Pancreas (tissue), 10 donors: ENCODE measurements at regions not wholly inside any gene's neighbourhood (a gene's known extent, or its start where the extent isn't known, plus 50 kb on each side); places are given as distances from the start of the nearest gene placed in this dataset.

Experiments used
- ATAC-seq, 4 donors: fragments of 200-7000 bp; cut with Tn5 transposase; one replicate each; pipeline versions ENCODE4 v1.8.0 to v1.9.1; 2020; ENCODE audit warnings: mild to moderate bottlenecking in 4 of 4, moderate library complexity in 4 of 4
- DNase-seq, 6 donors: peaks; one replicate each; pipeline ENCODE4 v3.0.0-alpha.2; 2020
- FAIRE-seq: peaks from 2 replicates; lab custom pipeline; 2012; peaks lifted over from hg19 to GRCh38; lab: Jason Lieb, UNC
- H3K27ac ChIP-seq, 4 donors: fragments of 200-600 bp; sonication (generic); 1 replicate in 3 of 4; 2 replicates in 1 of 4; pipeline versions ENCODE4 v1.5.0 to v1.8.0; 2020
- H3K27me3 ChIP-seq, 4 donors: fragments of 200-600 bp; one replicate each; pipeline ENCODE4 v1.8.0; 2021
- H3K36me3 ChIP-seq, 3 donors: fragments of 200-600 bp; sonication (generic) in 1 of 3; one replicate each; pipeline versions ENCODE4 v1.5.0 to v1.8.0; 2020 to 2021
- H3K4me1 ChIP-seq, 3 donors: fragments of 200-600 bp; one replicate each; pipeline ENCODE4 v1.8.0; 2021
- H3K4me3 ChIP-seq, 4 donors: fragments of 200-600 bp; sonication (generic) in 2 of 4; one replicate each; pipeline versions ENCODE4 v1.5.0 to v1.8.0; 2020 to 2021
- H3K9me3 ChIP-seq, 4 donors: fragments of 200-600 bp; one replicate each; pipeline ENCODE4 v1.8.0; 2021
- CTCF ChIP-seq, 4 donors: fragments of 200-600 bp; sonication (generic) in 3 of 4; IDR thresholded peaks; one replicate each; pipeline versions ENCODE4 v1.5.0 to v1.8.0; 2021; ENCODE audit warnings: antibody characterized with exemption in 4 of 4
- WGBS, 2 donors: extraction: QIAGEN DNeasy Blood & Tissue Kit; methylation state at CpG; one replicate each; pipeline ENCODE4 v1.1.7; 2013; 5-methylcytosine and 5-hydroxymethylcytosine counted together
- intact Hi-C, 3 donors: fragments of 100-400 bp; cut with DNase I; formaldehyde crosslinking; loops; one replicate each; pipeline versions ENCODE4 v1.11.1 to v1.14.2; 2022
- donor health status: healthy with polysubstance abuse.
- donor health status: DM: no; HTN: no; CAD: no; lungs with moderate emphysema.
- donor health status: DM: no; HTN: no; CAD: no.
- donor health status: control.
- donor health status: control.
- donor health status: Bipolar disorder and iron deficiency.
- donor health status: DM: yes; HTN: yes; CAD: no.
- donor health status: DM: no; HTN: no; CAD: no.
- donor health status: DM: no; HTN: no; CAD: no.
- donor health status: DM: yes; HTN: yes; CAD: no.

GRCh38 chr13:95496485-95496884, 56.0 kb upstream of the CLDN10 start:
- Histone ChIP-seq H3K36me3 (no peaks in the 10 kb centered on the region), H3K9me3 (no peaks in the 10 kb centered on the region), H3K4me3 (no peak overlapping the region), H3K27ac (no peak overlapping the region), H3K4me1 (peaks cover 7 to 16% (median 15%) of the 10 kb centered on the region in 3 donors), H3K27me3 (no peaks in the 10 kb centered on the region)
- no peak for FAIRE-seq
- 85 to 97% methylated on average over 4 of the region's 4 CpGs for WGBS, 2 donors
- DNase-seq, result no peak
- no peak for TF ChIP-seq CTCF (IDR thresholded peaks at IDR 0.05)
- no peak for ATAC-seq
- intact Hi-C loops, result no loop called here

- intact Hi-C loops, result no loop called here
- ATAC-seq (peak; percentile 74 to 93 (median 84)), DNase-seq (peak in 5 of 6 donors; percentile 42 to 71 (median 53)), FAIRE-seq (no peak)
- TF ChIP-seq CTCF (IDR thresholded peaks at IDR 0.05), result no peak
- Histone ChIP-seq H3K27me3 (no peaks in the 10 kb centered on the region), H3K36me3 (no peaks in the 10 kb centered on the region), H3K27ac (peak overlapping the region in 3 of 4 donors; percentile 6 to 46 (median 38)), H3K4me1 (peaks cover 7 to 16% (median 15%) of the 10 kb centered on the region in 3 donors), H3K4me3 (no peak overlapping the region), H3K9me3 (no peaks in the 10 kb centered on the region)
- 7 to 15% methylated on average over 3 of the region's 3 CpGs for WGBS, 2 donors
Measured at GRCh38 chr13:95497381-95497807, 55.1 kb upstream of the CLDN10 start.

- no peak for ATAC-seq
- WGBS, 2 donors, result 92 to 95% methylated on average over 8 of the region's 8 CpGs
- Histone ChIP-seq H3K27ac (no peak overlapping the region), H3K27me3 (no peaks in the 10 kb centered on the region), H3K4me1 (peaks cover 7 to 16% (median 15%) of the 10 kb centered on the region in 3 donors), H3K36me3 (no peaks in the 10 kb centered on the region), H3K9me3 (no peaks in the 10 kb centered on the region), H3K4me3 (no peak overlapping the region)
- intact Hi-C loops, result no loop called here
- TF ChIP-seq CTCF (IDR thresholded peaks at IDR 0.05), result no peak
- DNase-seq, result no peak
- no peak for FAIRE-seq
Measured at GRCh38 chr13:95498886-95499285, 53.6 kb upstream of the CLDN10 start.

- no peak for DNase-seq
- WGBS, 2 donors, result 88 to 93% methylated on average over 6 of the region's 6 CpGs
- Histone ChIP-seq H3K9me3 (no peaks in the 10 kb centered on the region), H3K27me3 (no peaks in the 10 kb centered on the region), H3K36me3 (no peaks in the 10 kb centered on the region), H3K27ac (no peak overlapping the region), H3K4me1 (peaks cover 7 to 15% (median 7%) of the 10 kb centered on the region in 3 donors), H3K4me3 (no peak overlapping the region)
- no peak for FAIRE-seq
- ATAC-seq, result no peak
- TF ChIP-seq CTCF (IDR thresholded peaks at IDR 0.05), result no peak
- intact Hi-C loops, result loop anchor here in 1 of 3 donors (10.0 kb wide), 1 partner anchor 345 kb away; no protein-coding TSS in a partner anchor
Measured at GRCh38 chr13:95499811-95500712, 52.5 kb upstream of the CLDN10 start.

- Histone ChIP-seq H3K4me3 (no peak overlapping the region), H3K27me3 (no peaks in the 10 kb centered on the region), H3K27ac (no peak overlapping the region), H3K36me3 (no peaks in the 10 kb centered on the region), H3K9me3 (no peaks in the 10 kb centered on the region), H3K4me1 (peaks cover 7 to 14% (median 7%) of the 10 kb centered on the region in 3 donors)
- WGBS, 2 donors, result 89 to 90% methylated on average over 2 of the region's 2 CpGs
- FAIRE-seq, result no peak
- no peak for ATAC-seq
- intact Hi-C loops, result loop anchor here in 1 of 3 donors (10.0 kb wide), 1 partner anchor 343 kb away; no protein-coding TSS in a partner anchor
- DNase-seq, result no peak
- TF ChIP-seq CTCF (IDR thresholded peaks at IDR 0.05), result no peak
Measured at GRCh38 chr13:95502216-95502615, 50.3 kb upstream of the CLDN10 start.
